ENCODE measurements at regions not wholly inside any gene's neighbourhood (a gene's known extent, or its start where the extent isn't known, plus 50 kb on each side); places are given as distances from the start of the nearest gene placed in this dataset.

GRCh38 chrX:131778269-131779218 lies 234.7 kb downstream of the OR13H1 start:
- no peak for DNase-seq (ENCODE audit: low read depth in 2 of 2)

- no peak for DNase-seq (ENCODE audit: low read depth in 2 of 2)
These were observed 235.4 kb downstream of the OR13H1 start for GRCh38 chrX:131779306-131779705.

GRCh38 chrX:131779741-131780140 lies 235.9 kb downstream of the OR13H1 start:
- no peak for DNase-seq (ENCODE audit: low read depth in 2 of 2)

- no peak for DNase-seq (ENCODE audit: low read depth in 2 of 2)
These were observed 238.8 kb downstream of the OR13H1 start for GRCh38 chrX:131782646-131783045.

- DNase-seq (ENCODE audit: low read depth in 2 of 2), result no peak
These were observed 239.4 kb upstream of the STK26 start for GRCh38 chrX:131783555-131784308.

GRCh38 chrX:131789664-131790063 lies 233.4 kb upstream of the STK26 start:
- no peak for DNase-seq (ENCODE audit: low read depth in 2 of 2)

GRCh38 chrX:131791608-131792355 lies 231.3 kb upstream of the STK26 start:
- no peak for DNase-seq (ENCODE audit: low read depth in 2 of 2)

- no peak for DNase-seq (ENCODE audit: low read depth in 2 of 2)
These were observed 230.7 kb upstream of the STK26 start for GRCh38 chrX:131792356-131792749.

- no peak for DNase-seq (ENCODE audit: low read depth in 2 of 2)
These were observed 230.2 kb upstream of the STK26 start for GRCh38 chrX:131792789-131793462.

GRCh38 chrX:131795442-131796229 lies 227.5 kb upstream of the STK26 start:
- no peak for DNase-seq (ENCODE audit: low read depth in 2 of 2)

GRCh38 chrX:131801066-131801465 lies 222.0 kb upstream of the STK26 start:
- no peak for DNase-seq (ENCODE audit: low read depth in 2 of 2)

GRCh38 chrX:131801911-131802310 lies 221.2 kb upstream of the STK26 start:
- no peak for DNase-seq (ENCODE audit: low read depth in 2 of 2)

GRCh38 chrX:131802836-131803626 lies 220.1 kb upstream of the STK26 start:
- DNase-seq (ENCODE audit: low read depth in 2 of 2), result no peak

GRCh38 chrX:131812847-131813825 lies 210.0 kb upstream of the STK26 start:
- peak; percentile 29 to 33 for DNase-seq (ENCODE audit: low read depth in 2 of 2)

- DNase-seq (ENCODE audit: low read depth in 2 of 2), result peak; percentile 44
These were observed 206.5 kb upstream of the STK26 start for GRCh38 chrX:131816551-131817136.

- no peak for DNase-seq (ENCODE audit: low read depth in 2 of 2)
These were observed 204.7 kb upstream of the STK26 start for GRCh38 chrX:131818297-131818936.

- DNase-seq (ENCODE audit: low read depth in 2 of 2), result no peak
These were observed 201.0 kb upstream of the STK26 start for GRCh38 chrX:131821945-131822622.
